ENCODE measurements at regions not wholly inside any gene's neighbourhood (a gene's known extent, or its start where the extent isn't known, plus 50 kb on each side); places are given as distances from the start of the nearest gene placed in this dataset.
A peak's percentile ranks its signal among the peaks of the same experiment; 100 is the strongest.

- Histone ChIP-seq H3K36me3 (ENCODE audit: insufficient read depth, low read length) (no peaks in the 10 kb centered on the region), H3K27me3 (ENCODE audit: insufficient read depth, low read length) (no peaks in the 10 kb centered on the region), H2AFZ (ENCODE audit: low read depth, low read length) (no peak overlapping the region), H3K9me3 (ENCODE audit: low read length) (no peaks in the 10 kb centered on the region), H3K4me1 (ENCODE audit: insufficient read depth, low read length) (peaks cover 24% of the 10 kb centered on the region), H3K4me3 (ENCODE audit: low read length) (no peak overlapping the region)
These were observed 80.2 kb downstream of the C6orf118 start for GRCh38 chr6:165229216-165229615.

GRCh38 chr6:165227644-165228329 lies 81.6 kb downstream of the C6orf118 start:
- no peaks in the 10 kb centered on the region for H3K9me3 ChIP-seq (ENCODE audit: low read length)
- H3K27me3 ChIP-seq (ENCODE audit: insufficient read depth, low read length) = no peaks in the 10 kb centered on the region
- peaks cover 24% of the 10 kb centered on the region for H3K4me1 ChIP-seq (ENCODE audit: insufficient read depth, low read length)
- no peaks in the 10 kb centered on the region for H3K36me3 ChIP-seq (ENCODE audit: insufficient read depth, low read length)
- H3K4me3 ChIP-seq (ENCODE audit: low read length) = no peak overlapping the region
- no peak overlapping the region for H2AFZ ChIP-seq (ENCODE audit: low read depth, low read length)

- Histone ChIP-seq H3K4me3 (ENCODE audit: low read length) (no peak overlapping the region), H3K9me3 (ENCODE audit: low read length) (no peaks in the 10 kb centered on the region), H2AFZ (ENCODE audit: low read depth, low read length) (peak overlapping the region; percentile 27), H3K36me3 (ENCODE audit: insufficient read depth, low read length) (no peaks in the 10 kb centered on the region), H3K27me3 (ENCODE audit: insufficient read depth, low read length) (no peaks in the 10 kb centered on the region), H3K4me1 (ENCODE audit: insufficient read depth, low read length) (peaks cover 20% of the 10 kb centered on the region)
These were observed 85.7 kb downstream of the C6orf118 start for GRCh38 chr6:165223736-165224135.

- Histone ChIP-seq H2AFZ (ENCODE audit: low read depth, low read length) (no peak overlapping the region), H3K36me3 (ENCODE audit: insufficient read depth, low read length) (no peaks in the 10 kb centered on the region), H3K4me1 (ENCODE audit: insufficient read depth, low read length) (peaks cover 20% of the 10 kb centered on the region), H3K4me3 (ENCODE audit: low read length) (no peak overlapping the region), H3K27me3 (ENCODE audit: insufficient read depth, low read length) (no peaks in the 10 kb centered on the region), H3K9me3 (ENCODE audit: low read length) (no peaks in the 10 kb centered on the region)
These were observed 86.3 kb downstream of the C6orf118 start for GRCh38 chr6:165223101-165223500.

- no peak overlapping the region for H3K4me3 ChIP-seq (ENCODE audit: low read length)
- no peak overlapping the region for H2AFZ ChIP-seq (ENCODE audit: low read depth, low read length)
- no peaks in the 10 kb centered on the region for H3K27me3 ChIP-seq (ENCODE audit: insufficient read depth, low read length)
- no peaks in the 10 kb centered on the region for H3K9me3 ChIP-seq (ENCODE audit: low read length)
- H3K4me1 ChIP-seq (ENCODE audit: insufficient read depth, low read length) = peaks cover 20% of the 10 kb centered on the region
- H3K36me3 ChIP-seq (ENCODE audit: insufficient read depth, low read length) = no peaks in the 10 kb centered on the region
These were observed 86.9 kb downstream of the C6orf118 start for GRCh38 chr6:165222315-165223025.

GRCh38 chr6:165220045-165220444 lies 89.4 kb downstream of the C6orf118 start:
- Histone ChIP-seq H3K36me3 (ENCODE audit: insufficient read depth, low read length) (no peaks in the 10 kb centered on the region), H3K27me3 (ENCODE audit: insufficient read depth, low read length) (no peaks in the 10 kb centered on the region), H2AFZ (ENCODE audit: low read depth, low read length) (peak overlapping the region; percentile 16), H3K4me3 (ENCODE audit: low read length) (no peak overlapping the region), H3K9me3 (ENCODE audit: low read length) (no peaks in the 10 kb centered on the region), H3K4me1 (ENCODE audit: insufficient read depth, low read length) (peaks cover 20% of the 10 kb centered on the region)

- no peak overlapping the region for H3K4me3 ChIP-seq (ENCODE audit: low read length)
- no peaks in the 10 kb centered on the region for H3K36me3 ChIP-seq (ENCODE audit: insufficient read depth, low read length)
- no peaks in the 10 kb centered on the region for H3K9me3 ChIP-seq (ENCODE audit: low read length)
- no peaks in the 10 kb centered on the region for H3K27me3 ChIP-seq (ENCODE audit: insufficient read depth, low read length)
- H3K4me1 ChIP-seq (ENCODE audit: insufficient read depth, low read length) = peaks cover 20% of the 10 kb centered on the region
- no peak overlapping the region for H2AFZ ChIP-seq (ENCODE audit: low read depth, low read length)
These were observed 89.8 kb downstream of the C6orf118 start for GRCh38 chr6:165219629-165220028.

- H3K4me3 ChIP-seq (ENCODE audit: low read length) = no peak overlapping the region
- peaks cover 17% of the 10 kb centered on the region for H3K4me1 ChIP-seq (ENCODE audit: insufficient read depth, low read length)
- no peaks in the 10 kb centered on the region for H3K36me3 ChIP-seq (ENCODE audit: insufficient read depth, low read length)
- no peak overlapping the region for H2AFZ ChIP-seq (ENCODE audit: low read depth, low read length)
- no peaks in the 10 kb centered on the region for H3K9me3 ChIP-seq (ENCODE audit: low read length)
- H3K27me3 ChIP-seq (ENCODE audit: insufficient read depth, low read length) = no peaks in the 10 kb centered on the region
These were observed 90.6 kb downstream of the C6orf118 start for GRCh38 chr6:165218829-165219228.

- Histone ChIP-seq H3K9me3 (ENCODE audit: low read length) (no peaks in the 10 kb centered on the region), H3K27me3 (ENCODE audit: insufficient read depth, low read length) (no peaks in the 10 kb centered on the region), H2AFZ (ENCODE audit: low read depth, low read length) (no peak overlapping the region), H3K4me3 (ENCODE audit: low read length) (no peak overlapping the region), H3K36me3 (ENCODE audit: insufficient read depth, low read length) (no peaks in the 10 kb centered on the region), H3K4me1 (ENCODE audit: insufficient read depth, low read length) (no peaks in the 10 kb centered on the region)
These were observed 102.6 kb downstream of the C6orf118 start for GRCh38 chr6:165206798-165207197.

GRCh38 chr6:165205632-165206031 lies 103.8 kb downstream of the C6orf118 start:
- Histone ChIP-seq H3K4me3 (ENCODE audit: low read length) (no peak overlapping the region), H2AFZ (ENCODE audit: low read depth, low read length) (no peak overlapping the region), H3K27me3 (ENCODE audit: insufficient read depth, low read length) (no peaks in the 10 kb centered on the region), H3K9me3 (ENCODE audit: low read length) (no peaks in the 10 kb centered on the region), H3K4me1 (ENCODE audit: insufficient read depth, low read length) (no peaks in the 10 kb centered on the region), H3K36me3 (ENCODE audit: insufficient read depth, low read length) (no peaks in the 10 kb centered on the region)

- Histone ChIP-seq H2AFZ (ENCODE audit: low read depth, low read length) (no peak overlapping the region), H3K4me1 (ENCODE audit: insufficient read depth, low read length) (no peaks in the 10 kb centered on the region), H3K36me3 (ENCODE audit: insufficient read depth, low read length) (no peaks in the 10 kb centered on the region), H3K4me3 (ENCODE audit: low read length) (no peak overlapping the region), H3K27me3 (ENCODE audit: insufficient read depth, low read length) (no peaks in the 10 kb centered on the region), H3K9me3 (ENCODE audit: low read length) (no peaks in the 10 kb centered on the region)
These were observed 104.4 kb downstream of the C6orf118 start for GRCh38 chr6:165204807-165205545.

GRCh38 chr6:165200178-165200577 lies 109.2 kb downstream of the C6orf118 start:
- Histone ChIP-seq H3K27me3 (ENCODE audit: insufficient read depth, low read length) (no peaks in the 10 kb centered on the region), H3K4me3 (ENCODE audit: low read length) (no peak overlapping the region), H3K4me1 (ENCODE audit: insufficient read depth, low read length) (no peaks in the 10 kb centered on the region), H2AFZ (ENCODE audit: low read depth, low read length) (no peak overlapping the region), H3K9me3 (ENCODE audit: low read length) (no peaks in the 10 kb centered on the region), H3K36me3 (ENCODE audit: insufficient read depth, low read length) (no peaks in the 10 kb centered on the region)

GRCh38 chr6:165191461-165191860 lies 117.9 kb downstream of the C6orf118 start:
- no peaks in the 10 kb centered on the region for H3K9me3 ChIP-seq (ENCODE audit: low read length)
- no peak overlapping the region for H2AFZ ChIP-seq (ENCODE audit: low read depth, low read length)
- no peaks in the 10 kb centered on the region for H3K4me1 ChIP-seq (ENCODE audit: insufficient read depth, low read length)
- H3K27me3 ChIP-seq (ENCODE audit: insufficient read depth, low read length) = no peaks in the 10 kb centered on the region
- no peaks in the 10 kb centered on the region for H3K36me3 ChIP-seq (ENCODE audit: insufficient read depth, low read length)
- no peak overlapping the region for H3K4me3 ChIP-seq (ENCODE audit: low read length)

All from neuron (in vitro differentiated cells).